PFSK-1 (cell line): ENCODE measurements at regions not wholly inside any gene's neighbourhood (a gene's known extent, or its start where the extent isn't known, plus 50 kb on each side); places are given as distances from the start of the nearest gene placed in this dataset.

Source experiments
- FOXP2 ChIP-seq: optimal IDR thresholded peaks from 2 replicates; pipeline ENCODE3; 2011; ENCODE audit warnings: borderline replicate concordance, control low read depth, inconsistent platforms; ENCODE audit not compliant: insufficient read depth; ENCODE audit errors: extremely low read length, extremely low read depth
- POLR2AphosphoS5 ChIP-seq: IDR thresholded peaks from 2 replicates; pipeline ENCODE4 v1.6.1; 2012; ENCODE audit warnings: low read depth, mild to moderate bottlenecking, control low read depth, low read length, moderate library complexity
- REST ChIP-seq, 2 experiments: IDR thresholded peaks; 2 replicates each; pipeline versions ENCODE4 v1.6.1 to v1.8.0; 2011 to 2012; ENCODE audit warnings: low read depth in 2 of 2, low read length in 2 of 2, control low read depth in 1 of 2, inconsistent platforms in 1 of 2, mild to moderate bottlenecking in 1 of 2, moderate library complexity in 1 of 2; ENCODE audit not compliant: insufficient read depth in 1 of 2
- SIN3A ChIP-seq: IDR thresholded peaks from 2 replicates; pipeline ENCODE4 v1.6.1; 2012; ENCODE audit warnings: mild to moderate bottlenecking, low read length, moderate library complexity, borderline replicate concordance; ENCODE audit not compliant: insufficient read depth
- TAF1 ChIP-seq: IDR thresholded peaks from 2 replicates; pipeline ENCODE4 v1.6.1; 2012; ENCODE audit warnings: low read length, control low read depth, borderline replicate concordance; ENCODE audit not compliant: insufficient read depth

GRCh38 chr2:223108351-223109050 is 56.5 kb downstream of the KCNE4 start:
- no peak for TF ChIP-seq POLR2AphosphoS5
- TF ChIP-seq TAF1 = no peak
- no peak for TF ChIP-seq SIN3A
- TF ChIP-seq REST (IDR thresholded peaks at IDR 0.05; ENCODE audit: insufficient read depth in 1 of 2, low read depth in 2 of 2, low read length in 2 of 2) = no peak
- no peak for TF ChIP-seq FOXP2
